ENCODE measurements at regions not wholly inside any gene's neighbourhood (a gene's known extent, or its start where the extent isn't known, plus 50 kb on each side); places are given as distances from the start of the nearest gene placed in this dataset.
"Not testable (repeated sequence)": the region's sequence is repeated elsewhere in the genome, so short reads cannot be mapped to it uniquely, and the experiment has no call there.

DNA sequence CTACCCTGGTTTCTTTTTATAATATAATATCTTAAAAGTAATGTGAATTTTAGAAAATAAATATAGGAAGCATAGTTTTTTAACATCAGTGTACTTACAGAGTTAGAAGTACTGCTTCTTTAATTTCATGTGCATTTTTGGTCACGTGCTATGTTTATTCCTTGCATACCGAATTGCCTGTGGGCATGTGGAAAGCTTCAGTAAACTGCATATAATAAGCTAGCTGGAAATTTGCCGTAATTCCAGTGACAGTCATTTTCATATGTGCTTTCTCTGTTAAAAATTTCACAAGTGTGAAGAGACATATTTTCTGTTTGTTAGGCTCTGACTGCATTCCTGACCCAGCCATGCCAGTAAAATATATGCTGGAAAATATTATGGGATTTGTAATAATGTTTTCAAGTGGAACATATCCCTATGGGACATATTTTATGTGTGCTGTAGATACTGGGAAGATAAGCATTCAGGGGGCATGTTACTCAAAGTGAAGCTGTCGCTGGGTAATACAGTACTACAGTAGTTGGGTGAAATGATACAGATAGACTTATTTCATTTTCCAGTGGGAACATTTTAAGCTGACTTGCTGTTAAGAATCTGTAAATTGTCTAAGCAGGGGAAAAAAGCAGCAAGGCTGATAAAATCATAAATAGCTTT is 616.7 kb downstream of the FRK start:
- no peak for DNase-seq

DNA sequence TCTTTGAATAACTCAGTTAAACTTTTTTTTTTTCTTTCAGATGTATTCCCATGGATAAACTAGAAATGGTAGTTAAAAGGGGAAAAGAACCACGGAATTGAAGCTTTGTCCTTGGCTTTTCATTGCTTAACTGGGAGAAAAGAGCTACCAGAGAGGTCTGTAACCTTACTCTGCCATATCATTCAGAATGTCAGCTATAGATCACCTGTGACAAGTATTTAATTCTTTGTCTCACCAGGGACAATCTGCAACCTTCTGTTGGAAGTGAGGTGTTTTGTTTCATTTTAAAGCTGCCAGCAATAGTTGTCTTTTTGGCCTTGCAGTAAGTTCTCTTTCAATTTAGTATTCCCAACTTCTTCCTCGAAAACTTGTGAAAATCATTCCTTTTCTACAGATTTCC is 618.4 kb downstream of the FRK start:
- no peak for DNase-seq

DNA sequence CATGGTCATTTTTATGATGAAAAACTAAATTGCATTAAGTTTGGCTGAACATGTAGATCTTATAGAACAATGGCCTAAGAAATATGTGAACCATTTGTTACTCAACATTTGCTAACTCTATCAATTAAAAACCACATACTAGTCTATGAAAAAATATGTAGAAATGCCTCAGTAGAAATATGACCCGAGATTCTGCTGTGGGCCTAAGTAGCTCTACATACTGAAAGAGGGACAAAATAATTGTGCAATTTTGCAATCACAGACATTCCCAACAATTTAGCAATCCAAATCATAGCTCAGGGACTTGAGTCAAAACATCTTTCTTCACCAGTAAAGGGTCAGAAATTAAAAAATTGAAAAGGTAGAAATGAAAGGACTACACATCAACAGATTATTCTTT is 619.0 kb downstream of the FRK start:
- DNase-seq, result no peak

DNA sequence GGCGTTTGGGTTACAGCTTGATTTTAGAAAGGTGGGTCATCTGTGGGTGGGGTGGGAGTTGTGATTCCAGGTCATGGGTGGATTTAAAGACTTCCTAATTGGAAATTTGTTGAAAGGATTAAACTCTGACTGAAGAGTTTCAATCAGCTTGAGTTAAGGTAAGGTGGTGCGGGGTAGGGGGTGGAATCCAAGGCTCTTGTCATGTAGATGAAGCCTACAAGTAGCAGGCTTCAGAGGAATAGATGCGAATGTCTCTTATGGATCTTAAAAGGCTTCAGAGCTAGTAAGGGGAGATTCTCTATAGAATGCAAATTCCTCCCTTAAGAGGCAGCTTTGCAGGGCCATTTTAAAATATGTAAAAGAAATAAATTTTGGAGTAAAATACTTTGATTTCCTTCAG is 645.3 kb downstream of the FRK start:
- DNase-seq, result no peak

DNA sequence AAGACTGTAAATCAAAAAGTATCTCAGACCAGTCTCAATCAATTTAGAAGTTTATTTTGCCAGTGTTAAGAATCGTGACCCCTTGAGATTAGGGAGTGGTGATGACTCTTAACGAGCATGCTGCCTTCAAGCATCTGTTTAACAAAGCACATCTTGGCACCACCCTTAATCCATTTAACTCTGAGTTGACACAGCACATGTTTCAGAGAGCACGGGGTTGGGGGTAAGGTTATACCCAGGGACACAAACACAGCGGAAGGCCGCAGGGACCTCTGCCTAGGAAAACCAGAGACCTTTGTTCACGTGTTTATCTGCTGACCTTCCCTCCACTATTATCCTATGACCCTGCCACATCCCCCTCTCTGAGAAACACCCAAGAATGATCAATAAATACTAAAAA is 645.8 kb downstream of the FRK start:
- not testable (repeated sequence) for DNase-seq

DNA sequence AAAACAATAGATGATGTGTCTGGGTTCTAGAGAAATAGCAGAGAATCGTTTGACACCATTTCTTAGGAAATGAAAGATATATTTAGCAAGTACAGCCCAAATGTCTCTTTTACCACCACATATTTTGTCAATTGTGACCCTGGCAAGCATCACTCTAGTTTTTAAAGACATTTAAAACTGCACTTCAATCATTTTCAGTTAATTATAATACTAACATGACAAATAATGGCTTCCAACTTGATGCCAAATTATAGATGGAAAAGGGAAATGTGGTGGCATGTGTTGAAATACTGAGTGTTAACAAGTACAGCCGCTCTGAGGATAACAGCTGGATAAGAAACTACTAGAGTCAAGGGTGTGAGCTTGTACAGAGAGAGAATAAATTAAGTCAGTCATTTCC is 648.9 kb downstream of the FRK start:
- DNase-seq, result no peak

DNA sequence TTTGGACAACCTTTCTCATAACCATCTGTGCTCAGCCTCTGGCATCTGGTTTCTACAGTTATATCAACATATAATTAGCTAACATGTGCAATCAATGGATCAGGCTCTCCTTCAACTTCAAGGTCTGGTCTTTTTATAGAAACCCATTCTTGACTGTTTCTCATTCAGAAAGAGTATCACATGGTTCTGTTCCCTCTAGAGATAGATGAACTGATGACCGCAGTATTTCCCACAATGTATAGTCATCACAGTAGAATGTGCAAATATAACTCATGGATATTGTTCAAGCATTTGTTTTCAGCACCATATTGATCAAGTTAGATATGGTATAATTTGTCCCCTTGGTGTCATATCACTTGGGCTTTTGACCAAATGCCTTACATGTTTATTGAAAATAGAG is 656.2 kb downstream of the FRK start:
- no peak for DNase-seq

DNA sequence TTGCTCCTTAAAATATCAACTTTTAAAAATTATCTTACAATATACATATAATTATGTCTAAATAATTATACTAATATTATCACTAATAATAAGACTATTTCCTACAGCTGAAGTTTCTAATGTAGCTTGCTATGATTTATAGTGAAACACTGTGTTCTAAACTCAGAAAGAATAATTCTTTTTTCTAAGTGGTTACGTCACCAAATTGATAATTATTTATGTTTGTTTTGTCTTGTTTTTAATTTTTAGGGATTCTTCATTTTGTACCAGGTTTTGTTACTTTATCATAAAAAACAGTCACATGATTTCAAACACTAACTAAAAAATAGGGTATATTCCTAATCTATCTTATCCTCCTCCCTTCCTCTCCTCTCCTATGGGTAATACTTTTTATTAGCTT is 662.1 kb downstream of the FRK start:
- DNase-seq, result no peak

DNA sequence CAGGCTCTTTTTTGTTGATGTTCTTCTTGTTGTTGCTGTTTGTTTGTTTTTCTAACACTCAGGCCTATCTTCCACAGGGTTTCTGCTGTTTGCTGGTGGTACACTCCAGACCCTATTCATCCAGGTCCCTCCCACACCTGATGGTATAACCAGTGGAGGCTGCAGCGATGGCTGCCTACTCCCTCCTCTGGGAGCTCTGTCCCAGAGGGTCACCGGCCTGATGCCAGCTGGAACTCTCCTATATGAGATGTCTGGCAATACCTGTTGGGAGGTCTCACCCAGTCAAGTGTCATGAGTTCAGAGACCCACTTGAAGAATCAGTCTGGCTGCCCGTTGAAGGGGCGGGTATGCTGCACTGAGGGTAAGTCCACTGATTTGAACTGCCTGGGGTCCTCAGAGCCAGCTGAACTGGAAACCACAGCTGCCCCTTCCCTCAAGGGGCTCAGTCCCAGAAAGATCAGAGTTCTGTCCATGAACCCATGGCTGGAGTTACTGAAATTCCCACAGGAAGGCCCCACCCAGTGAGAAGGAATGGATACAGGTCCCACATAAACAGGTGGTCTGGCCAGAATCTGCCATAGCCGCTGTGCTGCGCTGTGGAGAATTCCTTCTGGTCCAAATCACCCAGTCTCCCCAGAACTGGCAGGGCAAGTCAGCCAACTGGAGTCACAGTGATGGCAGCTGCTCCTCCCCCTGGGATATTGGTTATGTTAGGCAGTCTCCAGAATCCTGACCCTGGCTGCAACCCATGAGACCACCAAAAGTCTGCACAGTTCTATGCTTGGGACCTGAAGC is 664.4 kb downstream of the FRK start:
- no peak for DNase-seq

DNA sequence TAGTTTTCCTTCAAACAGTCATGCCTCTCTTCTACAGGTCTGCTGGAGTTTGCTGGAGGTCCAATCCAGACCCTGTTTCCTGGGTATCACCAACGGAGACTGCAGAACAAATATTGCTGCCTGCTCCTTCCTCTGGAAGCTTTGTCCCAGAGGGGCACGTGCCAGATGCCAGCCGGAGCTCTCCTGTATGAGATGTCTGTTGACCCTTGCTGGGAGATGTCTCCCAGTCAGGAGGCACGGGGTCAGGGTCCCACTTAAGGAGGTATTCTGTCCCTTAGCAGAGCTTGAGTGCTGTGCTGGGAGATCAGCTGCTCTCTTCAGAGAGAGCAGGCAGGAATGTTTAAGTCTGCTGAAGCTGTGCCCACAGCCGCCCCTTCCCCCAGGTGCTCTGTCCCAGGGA is 666.9 kb downstream of the FRK start:
- DNase-seq, result no peak

DNA sequence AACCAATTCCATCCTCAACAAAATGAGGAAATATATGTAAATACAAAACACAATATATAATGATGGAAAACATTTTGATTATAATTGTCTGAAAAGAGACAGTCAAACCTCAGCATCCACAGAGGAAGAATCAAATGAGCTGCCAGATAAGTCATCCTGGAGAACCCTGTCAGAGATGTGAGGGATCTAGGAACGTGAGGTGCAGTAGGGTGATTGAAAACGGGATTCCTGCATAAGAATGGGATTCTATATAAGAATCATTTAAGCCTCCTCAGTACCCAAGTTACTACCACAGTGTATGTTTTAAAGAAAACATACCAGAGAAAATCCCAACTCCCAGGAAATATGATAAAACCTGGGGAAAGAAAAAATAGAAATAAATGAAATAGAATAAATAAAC is 690.5 kb downstream of the FRK start:
- DNase-seq, result no peak

DNA sequence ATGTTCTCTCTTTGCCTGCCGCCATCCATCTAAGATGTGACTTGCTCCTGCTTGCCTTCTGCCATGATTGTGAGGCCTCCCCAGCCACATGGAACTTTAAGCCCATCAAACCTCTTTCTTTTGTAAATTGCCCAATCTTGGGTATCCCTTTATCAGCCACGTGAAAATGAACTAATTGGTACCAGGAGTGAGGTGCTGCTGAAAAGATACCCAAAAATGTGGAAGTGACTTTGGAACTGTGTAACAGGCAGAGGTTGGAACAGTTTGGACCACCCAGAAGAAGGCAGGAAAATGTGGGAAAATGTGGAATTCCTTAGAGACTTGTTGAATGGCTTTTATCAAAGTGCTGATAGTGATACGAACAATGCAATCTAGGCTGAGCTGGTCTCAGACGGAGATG is 694.9 kb downstream of the FRK start:
- no peak for DNase-seq

DNA sequence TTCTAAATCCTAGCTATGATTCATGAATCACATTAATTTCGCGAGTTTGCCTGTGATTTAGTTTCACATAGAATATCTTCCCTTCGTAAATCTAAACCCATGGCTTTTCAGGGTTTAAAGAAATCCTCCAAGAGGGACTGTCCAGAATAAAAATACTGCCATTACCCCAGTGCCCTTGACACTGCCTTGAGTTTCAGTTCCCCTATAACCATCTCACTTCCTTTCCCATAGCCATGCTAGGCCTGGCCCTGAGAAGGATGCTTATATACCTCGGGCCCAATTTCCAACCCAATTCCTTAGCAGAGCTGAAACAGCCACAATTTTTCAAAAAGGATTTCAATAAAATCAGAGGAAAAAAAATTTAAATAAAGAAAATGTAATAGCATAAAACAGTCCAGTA is 697.3 kb downstream of the FRK start:
- DNase-seq, result no peak

DNA sequence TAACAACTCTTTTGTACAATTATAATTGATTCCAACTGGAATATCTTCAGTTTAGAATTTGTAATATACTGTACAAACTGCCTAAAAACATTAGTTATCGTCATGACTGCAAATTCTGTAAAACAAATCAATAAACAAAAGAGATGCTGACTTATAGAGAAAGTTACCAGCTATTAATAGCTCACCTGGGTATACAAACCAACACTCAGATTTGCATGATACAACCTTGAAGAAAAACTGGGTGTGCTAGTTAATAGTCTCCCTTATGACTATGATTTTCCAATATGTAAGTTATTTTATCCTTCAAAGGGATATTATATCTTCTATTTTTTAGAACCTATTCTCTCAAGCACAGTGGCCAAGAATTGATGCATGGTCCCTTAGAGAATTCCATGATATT is 698.5 kb downstream of the FRK start:
- DNase-seq, result no peak

DNA sequence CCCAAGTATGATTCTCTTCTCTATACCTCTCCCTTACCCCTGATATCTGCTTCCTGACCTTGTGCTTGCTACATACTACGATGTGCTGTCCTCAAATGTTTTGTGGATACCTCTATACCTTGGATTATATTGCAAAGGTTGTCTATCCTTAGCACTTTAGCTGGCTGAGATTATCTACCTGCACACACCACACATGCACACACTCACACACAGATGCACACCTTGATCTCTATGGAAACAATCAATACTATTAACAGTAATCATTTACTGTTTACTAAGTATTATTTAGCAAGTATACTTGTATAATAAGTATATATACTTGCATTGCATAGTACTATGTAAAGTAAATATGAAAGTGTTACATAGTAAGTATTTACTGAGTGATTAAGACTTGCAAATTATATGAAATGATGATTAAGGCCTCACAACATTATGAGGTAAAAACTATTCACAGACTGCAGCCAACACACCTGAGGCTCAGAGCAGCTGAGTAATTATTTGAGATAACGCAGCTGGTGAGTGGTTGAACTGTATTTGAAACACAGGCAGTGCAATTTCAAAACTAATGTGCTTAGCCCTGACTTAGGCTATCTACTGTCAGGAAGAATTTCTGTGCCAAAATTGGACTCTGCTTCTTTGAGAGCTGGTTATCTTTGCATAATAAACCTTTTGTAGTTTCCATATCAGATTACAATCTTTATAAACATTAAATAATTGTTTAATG is 699.9 kb downstream of the FRK start:
- no peak for DNase-seq

DNA sequence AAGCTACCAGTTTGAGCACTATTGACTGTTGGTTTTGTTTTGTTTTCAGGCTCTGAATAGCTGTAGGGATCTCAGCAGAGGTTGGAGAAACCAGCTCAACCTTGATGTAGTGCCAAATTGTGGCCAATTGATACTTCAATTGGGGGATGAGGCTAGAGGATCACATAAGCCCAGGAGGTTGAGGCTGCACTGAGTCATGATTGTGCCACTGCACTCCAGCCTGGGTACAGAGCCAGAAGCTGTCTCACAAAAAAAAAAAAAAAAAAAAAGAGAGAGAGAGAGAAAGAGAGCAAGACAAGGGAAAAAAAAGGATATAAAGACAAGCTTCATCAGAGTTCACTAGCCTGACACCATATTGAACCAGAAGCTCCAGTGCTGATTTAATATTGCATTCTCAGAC is 702.1 kb downstream of the FRK start:
- no peak for DNase-seq

DNA sequence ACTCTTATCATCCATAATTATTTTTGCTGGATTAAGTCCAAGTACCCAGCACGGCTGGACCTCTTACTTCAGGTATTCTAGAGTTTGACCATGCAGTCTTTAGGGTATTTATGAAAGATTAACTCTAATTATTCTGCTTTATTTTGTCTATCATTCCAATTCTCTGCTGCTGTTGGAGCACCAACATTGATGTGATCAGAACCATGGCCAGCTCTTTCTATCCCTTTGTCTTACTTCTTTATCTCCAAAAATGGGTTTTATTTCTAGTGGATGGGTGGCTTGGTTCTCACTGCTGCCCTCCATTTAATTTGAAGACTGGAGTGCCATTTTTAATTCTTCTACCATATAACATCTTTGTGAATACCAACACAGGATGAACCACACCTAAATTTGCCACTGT is 704.3 kb downstream of the FRK start:
- DNase-seq, result no peak

DNA sequence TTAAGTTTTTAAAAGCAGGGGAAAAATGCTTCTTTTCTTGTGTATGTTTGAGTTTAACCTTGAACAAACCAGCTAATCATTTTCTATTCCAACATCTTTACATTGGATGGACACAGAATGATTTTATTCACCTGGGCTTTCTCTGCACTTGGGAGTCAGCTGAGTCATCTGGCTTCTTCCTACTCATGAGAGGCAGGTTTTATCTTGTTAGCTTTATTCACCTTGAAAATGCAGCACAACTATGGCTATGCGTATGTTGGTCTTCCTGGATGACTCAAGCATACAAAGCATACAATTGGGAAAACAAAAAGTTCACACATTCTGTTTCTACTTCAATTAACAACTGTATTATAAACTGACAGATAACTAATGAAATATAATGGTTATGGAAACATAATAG is 737.7 kb downstream of the FRK start:
- DNase-seq, result no peak

DNA sequence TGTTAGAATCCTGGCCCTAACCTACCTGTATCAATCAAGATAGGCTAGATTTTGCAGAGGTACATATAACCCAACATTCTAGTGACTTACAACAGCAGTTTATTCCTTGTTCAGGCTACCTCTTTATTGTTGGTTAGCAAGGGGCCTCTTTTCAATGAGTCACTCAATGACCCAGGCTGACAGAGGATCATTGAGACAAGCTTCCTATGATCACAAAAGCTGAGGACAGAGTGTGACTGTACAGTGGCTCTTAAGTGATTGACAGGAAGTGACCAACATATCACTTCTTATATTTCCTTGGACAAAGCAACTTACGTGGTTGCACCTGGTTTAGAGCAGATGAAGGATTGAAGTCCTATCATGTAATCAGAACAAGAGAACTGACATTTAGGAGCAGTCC is 740.9 kb downstream of the FRK start:
- DNase-seq, result no peak

DNA sequence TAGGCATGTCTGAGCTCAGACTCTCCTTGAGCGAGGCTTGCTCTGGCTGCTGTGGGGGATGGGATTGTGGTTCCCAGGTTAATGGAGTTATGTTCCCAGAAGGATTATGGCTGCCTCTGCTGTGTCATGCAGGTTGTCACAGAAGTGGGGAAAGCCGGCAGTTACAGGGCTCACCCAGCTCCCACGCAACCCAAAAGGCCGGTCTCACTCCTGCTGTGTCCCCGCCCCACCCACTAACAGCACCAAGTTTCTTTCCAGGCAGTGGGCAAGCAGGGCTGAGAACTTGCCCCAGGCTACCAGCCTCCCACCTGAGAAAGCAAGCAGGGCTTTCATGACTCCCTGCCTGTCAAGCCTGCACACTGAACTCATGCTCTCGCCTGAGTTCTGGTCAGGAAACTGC is 750.5 kb downstream of the FRK start:
- no peak for DNase-seq

DNA sequence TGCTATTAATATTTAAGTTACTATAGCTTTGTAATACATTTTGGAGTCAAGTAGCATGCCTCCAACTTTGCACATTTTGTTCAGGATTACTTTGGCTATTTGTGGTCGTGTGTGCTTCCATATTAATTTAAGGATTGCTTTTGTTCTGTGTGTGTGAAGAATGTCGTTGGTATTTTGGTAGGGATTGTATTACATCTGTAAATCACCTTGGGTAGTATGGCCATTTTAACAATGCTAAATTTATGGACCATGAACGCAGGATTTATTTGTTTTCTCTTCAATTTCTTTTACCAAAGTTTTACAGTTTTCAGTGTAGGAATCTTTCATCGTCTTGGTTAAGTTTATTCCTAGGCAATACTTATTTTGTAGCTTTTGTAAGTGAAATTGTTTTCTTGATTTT is 758.0 kb downstream of the FRK start:
- no peak for DNase-seq

DNA sequence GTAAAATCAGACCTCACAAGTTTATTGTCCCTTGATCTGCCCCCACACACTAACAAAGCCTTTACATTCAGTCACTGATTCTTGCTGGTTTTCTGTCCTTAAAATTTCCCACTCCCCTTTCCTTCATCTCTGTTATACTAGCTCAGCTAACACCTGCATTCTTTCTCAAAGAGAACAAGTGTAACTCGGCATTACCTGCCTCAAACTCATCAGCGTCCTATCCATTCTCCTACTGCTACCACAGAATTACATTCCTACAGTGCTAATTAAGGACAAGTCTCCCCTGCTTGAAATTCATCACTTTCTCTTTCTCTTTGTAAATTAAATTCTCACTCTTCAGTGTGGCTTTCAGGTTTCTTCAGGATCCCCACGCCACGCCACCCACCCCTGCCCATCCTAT is 773.2 kb downstream of the FRK start:
- no peak for DNase-seq
